ENCODE measurements at regions not wholly inside any gene's neighbourhood (a gene's known extent, or its start where the extent isn't known, plus 50 kb on each side); places are given as distances from the start of the nearest gene placed in this dataset.

DNA sequence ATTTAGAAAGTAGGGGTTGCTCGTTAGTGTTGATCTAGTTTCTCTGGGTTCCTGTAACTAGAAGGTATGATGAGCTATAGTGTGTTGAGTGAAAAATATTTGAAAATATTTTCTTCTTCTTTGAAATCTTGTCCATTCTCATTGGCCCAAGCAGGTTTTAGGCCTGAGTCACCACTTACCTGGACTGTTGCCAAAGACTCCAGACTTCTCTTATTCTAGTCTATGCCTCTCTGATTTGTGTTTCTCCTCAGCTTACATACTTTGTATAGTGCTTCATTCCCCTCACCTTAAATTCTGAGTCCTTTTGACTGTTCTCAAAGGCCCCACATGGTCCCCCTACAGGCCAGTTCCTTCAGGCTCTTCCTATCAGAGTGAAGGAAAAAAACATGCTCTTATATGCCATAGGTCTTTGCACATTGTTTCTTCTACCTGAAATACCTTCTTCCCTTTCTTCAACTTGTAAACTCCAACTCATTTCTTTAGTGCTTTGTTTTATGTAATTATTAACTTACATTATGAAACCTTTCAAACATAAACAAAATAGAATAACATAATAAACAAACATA is 258.2 kb downstream of the PPP1R2C start:
- Histone ChIP-seq H3K9me3 (no peaks in the 10 kb centered on the region), H3K27ac (no peak overlapping the region), H3K4me3 (no peak overlapping the region), H3K27me3 (no peaks in the 10 kb centered on the region), H3K4me1 (ENCODE audit: insufficient read depth) (no peaks in the 10 kb centered on the region), H3K36me3 (no peaks in the 10 kb centered on the region)
- WGBS, 3 donors, result 65 to 75% (median 70%) methylated on average over 1 of the region's 1 CpG
- intact Hi-C loops (cut with DNase I), result no loop called here
- TF ChIP-seq, protein P1, sequence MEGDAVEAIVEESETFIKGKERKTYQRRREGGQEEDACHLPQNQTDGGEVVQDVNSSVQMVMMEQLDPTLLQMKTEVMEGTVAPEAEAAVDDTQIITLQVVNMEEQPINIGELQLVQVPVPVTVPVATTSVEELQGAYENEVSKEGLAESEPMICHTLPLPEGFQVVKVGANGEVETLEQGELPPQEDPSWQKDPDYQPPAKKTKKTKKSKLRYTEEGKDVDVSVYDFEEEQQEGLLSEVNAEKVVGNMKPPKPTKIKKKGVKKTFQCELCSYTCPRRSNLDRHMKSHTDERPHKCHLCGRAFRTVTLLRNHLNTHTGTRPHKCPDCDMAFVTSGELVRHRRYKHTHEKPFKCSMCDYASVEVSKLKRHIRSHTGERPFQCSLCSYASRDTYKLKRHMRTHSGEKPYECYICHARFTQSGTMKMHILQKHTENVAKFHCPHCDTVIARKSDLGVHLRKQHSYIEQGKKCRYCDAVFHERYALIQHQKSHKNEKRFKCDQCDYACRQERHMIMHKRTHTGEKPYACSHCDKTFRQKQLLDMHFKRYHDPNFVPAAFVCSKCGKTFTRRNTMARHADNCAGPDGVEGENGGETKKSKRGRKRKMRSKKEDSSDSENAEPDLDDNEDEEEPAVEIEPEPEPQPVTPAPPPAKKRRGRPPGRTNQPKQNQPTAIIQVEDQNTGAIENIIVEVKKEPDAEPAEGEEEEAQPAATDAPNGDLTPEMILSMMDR (IDR thresholded peaks at IDR 0.05), result no peak
- no peak for TF ChIP-seq POLR2A (IDR thresholded peaks at IDR 0.05)
- TF ChIP-seq EP300 (IDR thresholded peaks at IDR 0.05), result no peak
- no peak for DNase-seq

DNA sequence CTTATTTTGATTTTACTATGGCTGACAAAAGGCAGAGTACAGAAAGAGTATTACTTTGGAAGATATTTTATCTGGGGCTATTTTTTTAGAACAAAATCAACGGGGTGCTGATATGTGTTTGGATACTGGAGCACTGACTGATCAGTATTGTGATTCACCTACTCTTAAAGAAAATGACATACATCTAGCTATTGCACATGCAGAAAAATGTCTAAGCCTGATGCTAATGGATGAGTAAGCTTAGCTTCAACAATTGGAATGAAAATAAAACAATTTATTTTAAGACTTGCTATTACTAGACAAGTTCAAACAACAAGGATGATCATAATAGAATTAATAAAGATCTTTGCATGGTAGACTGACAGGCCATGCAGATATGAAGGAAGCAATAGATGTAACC is 262.0 kb downstream of the PPP1R2C start:
- H3K27me3 ChIP-seq, result no peaks in the 10 kb centered on the region
- no peaks in the 10 kb centered on the region for H3K9me3 ChIP-seq
- H3K27ac ChIP-seq, result no peak overlapping the region
- no peaks in the 10 kb centered on the region for H3K4me1 ChIP-seq (ENCODE audit: insufficient read depth)
- no peak overlapping the region for H3K4me3 ChIP-seq
- TF ChIP-seq EP300 (IDR thresholded peaks at IDR 0.05) (no peak), POLR2A (IDR thresholded peaks at IDR 0.05) (no peak)
- TF ChIP-seq, protein P1 (IDR thresholded peaks at IDR 0.05), result no peak
- DNase-seq, result no peak
- no peaks in the 10 kb centered on the region for H3K36me3 ChIP-seq
- intact Hi-C loops (cut with DNase I), result no loop called here
- WGBS, 3 donors, result 68 to 77% (median 72%) methylated on average over 1 of the region's 1 CpG

DNA sequence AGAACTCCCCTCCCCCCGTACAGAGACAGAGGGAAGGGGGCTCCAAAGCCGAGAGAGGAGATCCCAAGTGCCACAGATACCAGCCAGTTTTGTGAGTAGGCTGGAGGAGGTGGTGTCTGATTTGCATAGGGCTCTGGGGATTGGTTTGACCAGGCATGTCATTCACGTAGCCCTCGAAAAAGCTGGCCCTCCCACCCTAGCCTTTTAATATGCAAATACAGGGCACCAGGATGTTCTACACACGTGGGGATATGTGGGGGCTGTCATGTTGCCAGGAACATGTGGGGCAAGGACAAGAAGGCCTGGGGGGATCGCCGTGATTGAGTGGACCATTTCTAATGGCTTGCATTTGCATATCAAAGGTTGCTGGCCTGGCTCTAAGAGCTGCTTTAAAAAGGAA is 272.9 kb downstream of the PPP1R2C start:
- H3K27me3 ChIP-seq, result no peaks in the 10 kb centered on the region
- 44 to 53% (median 44%) methylated on average over 7 of the region's 7 CpGs for WGBS, 3 donors
- intact Hi-C loops (cut with DNase I), result no loop called here
- no peak overlapping the region for H3K27ac ChIP-seq
- H3K36me3 ChIP-seq, result no peaks in the 10 kb centered on the region
- TF ChIP-seq, protein P1 (IDR thresholded peaks at IDR 0.05), result no peak
- TF ChIP-seq POLR2A (IDR thresholded peaks at IDR 0.05) (no peak), EP300 (IDR thresholded peaks at IDR 0.05) (no peak)
- H3K9me3 ChIP-seq, result no peaks in the 10 kb centered on the region
- H3K4me3 ChIP-seq, result no peak overlapping the region
- no peak for DNase-seq
- no peaks in the 10 kb centered on the region for H3K4me1 ChIP-seq (ENCODE audit: insufficient read depth)

DNA sequence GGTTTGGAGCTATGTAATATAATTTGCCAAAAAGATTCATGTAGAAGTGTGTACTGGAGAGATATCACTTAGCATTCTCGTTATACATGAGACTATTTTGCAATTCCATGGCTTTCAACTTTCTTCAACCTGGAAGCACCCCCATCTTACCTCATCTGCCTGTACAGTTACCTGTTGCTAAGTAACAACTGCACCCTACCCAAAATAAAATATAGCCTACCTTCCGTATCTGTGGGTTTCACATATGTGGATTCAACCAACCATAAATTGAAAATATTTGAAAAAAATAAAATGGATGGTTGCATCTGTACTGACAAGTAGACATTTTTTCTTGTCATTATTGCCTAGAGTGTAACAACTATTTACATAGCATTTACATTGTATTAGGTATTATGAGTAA is 278.3 kb downstream of the PPP1R2C start:
- Histone ChIP-seq H3K27me3 (no peaks in the 10 kb centered on the region), H3K9me3 (no peaks in the 10 kb centered on the region), H3K27ac (no peak overlapping the region), H3K4me1 (ENCODE audit: insufficient read depth) (no peaks in the 10 kb centered on the region), H3K36me3 (no peaks in the 10 kb centered on the region), H3K4me3 (no peak overlapping the region)
- DNase-seq, result no peak
- WGBS, 3 donors, result 64 to 73% (median 67%) methylated on average over 2 of the region's 2 CpGs
- intact Hi-C loops (cut with DNase I), result no loop called here
- TF ChIP-seq POLR2A (IDR thresholded peaks at IDR 0.05) (no peak), EP300 (IDR thresholded peaks at IDR 0.05) (no peak)
- TF ChIP-seq, protein P1 (IDR thresholded peaks at IDR 0.05), result no peak
